NCI-H748 treated with DMSO at 0.1 percent for 48 hours (cell line): ENCODE measurements at regions not wholly inside any gene's neighbourhood (a gene's known extent, or its start where the extent isn't known, plus 50 kb on each side); places are given as distances from the start of the nearest gene placed in this dataset.

Experiments
- DNase-seq: peaks from one replicate; lab custom pipeline; 2025; lab: John Stamatoyannopoulos, UW

- DNase-seq, result no peak
These were observed 317.1 kb downstream of the PHKB start for GRCh38 chr16:47778106-47778801.

GRCh38 chr16:47777220-47777619 is 316.1 kb downstream of the PHKB start:
- DNase-seq, result no peak

GRCh38 chr16:47774661-47775060 is 313.5 kb downstream of the PHKB start:
- DNase-seq, result no peak

GRCh38 chr16:47753659-47754058 is 292.5 kb downstream of the PHKB start:
- DNase-seq, result no peak
